ENCODE measurements at regions not wholly inside any gene's neighbourhood (a gene's known extent, or its start where the extent isn't known, plus 50 kb on each side); places are given as distances from the start of the nearest gene placed in this dataset.
"Not testable (repeated sequence)": the region's sequence is repeated elsewhere in the genome, so short reads cannot be mapped to it uniquely, and the experiment has no call there.

DNA sequence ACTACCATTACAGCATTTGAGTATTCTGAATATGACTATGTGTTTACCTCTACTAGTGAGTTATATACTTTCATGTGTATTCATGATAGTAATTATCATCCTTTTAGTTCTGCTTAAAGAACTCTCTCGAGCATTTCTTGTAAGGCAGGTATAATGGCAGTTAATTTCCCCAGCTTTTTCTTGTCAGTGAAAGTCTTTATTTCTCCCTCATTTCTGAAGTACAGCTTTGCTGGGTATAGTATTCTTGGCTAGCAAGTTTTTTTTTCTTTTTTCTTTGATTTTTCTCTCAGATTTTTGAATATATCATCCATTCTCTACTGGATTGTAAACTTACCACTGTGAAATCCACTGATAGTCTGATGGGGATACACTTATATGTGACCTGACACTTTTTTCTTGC lies 165.9 kb upstream of the ARHGAP5 start:
- no peak overlapping the region for H3K4me2 ChIP-seq (ENCODE audit: low read depth, low read length, poor library complexity, severe bottlenecking)
- no peaks in the 10 kb centered on the region for H3K79me2 ChIP-seq (ENCODE audit: insufficient read depth, low read length)
- no peaks in the 10 kb centered on the region for H3K9me2 ChIP-seq (replicated peaks; ENCODE audit: insufficient read depth, low read length)
- no peak overlapping the region for H3K4me3 ChIP-seq (ENCODE audit: insufficient read depth, low read length, poor library complexity, severe bottlenecking)
- no peak overlapping the region for H3K27ac ChIP-seq (ENCODE audit: low read depth, low read length)
- no peaks in the 10 kb centered on the region for H4K20me1 ChIP-seq (ENCODE audit: low read depth, low read length)
- no peaks in the 10 kb centered on the region for H3K36me3 ChIP-seq (ENCODE audit: low read length)
- H3K27me3 ChIP-seq (ENCODE audit: low read length): no peaks in the 10 kb centered on the region
- TF ChIP-seq, protein P1, sequence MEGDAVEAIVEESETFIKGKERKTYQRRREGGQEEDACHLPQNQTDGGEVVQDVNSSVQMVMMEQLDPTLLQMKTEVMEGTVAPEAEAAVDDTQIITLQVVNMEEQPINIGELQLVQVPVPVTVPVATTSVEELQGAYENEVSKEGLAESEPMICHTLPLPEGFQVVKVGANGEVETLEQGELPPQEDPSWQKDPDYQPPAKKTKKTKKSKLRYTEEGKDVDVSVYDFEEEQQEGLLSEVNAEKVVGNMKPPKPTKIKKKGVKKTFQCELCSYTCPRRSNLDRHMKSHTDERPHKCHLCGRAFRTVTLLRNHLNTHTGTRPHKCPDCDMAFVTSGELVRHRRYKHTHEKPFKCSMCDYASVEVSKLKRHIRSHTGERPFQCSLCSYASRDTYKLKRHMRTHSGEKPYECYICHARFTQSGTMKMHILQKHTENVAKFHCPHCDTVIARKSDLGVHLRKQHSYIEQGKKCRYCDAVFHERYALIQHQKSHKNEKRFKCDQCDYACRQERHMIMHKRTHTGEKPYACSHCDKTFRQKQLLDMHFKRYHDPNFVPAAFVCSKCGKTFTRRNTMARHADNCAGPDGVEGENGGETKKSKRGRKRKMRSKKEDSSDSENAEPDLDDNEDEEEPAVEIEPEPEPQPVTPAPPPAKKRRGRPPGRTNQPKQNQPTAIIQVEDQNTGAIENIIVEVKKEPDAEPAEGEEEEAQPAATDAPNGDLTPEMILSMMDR (IDR thresholded peaks at IDR 0.05; ENCODE audit: insufficient read depth, low read length, poor library complexity, severe bottlenecking): no peak
- no peak for TF ChIP-seq EZH2phosphoT487 (conservative IDR thresholded peaks at IDR 0.05; ENCODE audit: low read length)
- 0 out of 2 replicates have a peak, but pooled peaks cover 6% of the 10 kb centered on the region for H3K9me3 ChIP-seq (ENCODE audit: insufficient read depth, low read length)
- H2AFZ ChIP-seq (ENCODE audit: low read depth, low read length, severe bottlenecking): no peak overlapping the region
- no peaks in the 10 kb centered on the region for H3F3A ChIP-seq (ENCODE audit: insufficient read depth)
- H3K9ac ChIP-seq (ENCODE audit: low read length): no peak overlapping the region

DNA sequence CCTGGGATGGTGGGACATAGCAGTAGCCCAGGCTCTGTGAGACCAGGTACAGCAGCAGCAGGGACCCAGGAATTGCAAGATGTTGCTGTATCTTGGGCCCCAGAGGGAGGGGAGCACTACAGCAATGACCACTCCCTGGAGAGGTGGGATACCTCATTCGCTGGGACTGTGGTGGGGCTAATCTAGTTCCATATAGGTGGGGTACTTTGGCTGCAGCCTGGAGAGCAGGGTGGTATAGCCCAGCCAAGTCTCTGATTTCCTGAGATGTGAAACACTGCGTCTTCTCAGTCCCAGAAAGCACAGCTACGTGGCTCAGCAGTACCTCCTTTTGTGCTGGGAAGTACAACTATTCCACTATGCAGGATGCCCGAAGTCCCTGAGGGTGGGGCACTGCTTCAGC lies 163.7 kb upstream of the ARHGAP5 start:
- no peaks in the 10 kb centered on the region for H3K27me3 ChIP-seq (ENCODE audit: low read length)
- H3K4me3 ChIP-seq (ENCODE audit: insufficient read depth, low read length, poor library complexity, severe bottlenecking): no peak overlapping the region
- TF ChIP-seq, protein P1 (IDR thresholded peaks at IDR 0.05; ENCODE audit: insufficient read depth, low read length, poor library complexity, severe bottlenecking): no peak
- no peak for TF ChIP-seq EZH2phosphoT487 (conservative IDR thresholded peaks at IDR 0.05; ENCODE audit: low read length)
- no peaks in the 10 kb centered on the region for H3K36me3 ChIP-seq (ENCODE audit: low read length)
- no peak overlapping the region for H3K27ac ChIP-seq (ENCODE audit: low read depth, low read length)
- no peak overlapping the region for H3K4me2 ChIP-seq (ENCODE audit: low read depth, low read length, poor library complexity, severe bottlenecking)
- no peaks in the 10 kb centered on the region for H4K20me1 ChIP-seq (ENCODE audit: low read depth, low read length)
- H3K9me3 ChIP-seq (ENCODE audit: insufficient read depth, low read length): 0 out of 2 replicates have a peak, but pooled peaks cover 6% of the 10 kb centered on the region
- H2AFZ ChIP-seq (ENCODE audit: low read depth, low read length, severe bottlenecking): no peak overlapping the region
- no peaks in the 10 kb centered on the region for H3K79me2 ChIP-seq (ENCODE audit: insufficient read depth, low read length)
- H3K9me2 ChIP-seq (replicated peaks; ENCODE audit: insufficient read depth, low read length): no peaks in the 10 kb centered on the region
- H3K9ac ChIP-seq (ENCODE audit: low read length): no peak overlapping the region
- H3F3A ChIP-seq (ENCODE audit: insufficient read depth): no peaks in the 10 kb centered on the region

DNA sequence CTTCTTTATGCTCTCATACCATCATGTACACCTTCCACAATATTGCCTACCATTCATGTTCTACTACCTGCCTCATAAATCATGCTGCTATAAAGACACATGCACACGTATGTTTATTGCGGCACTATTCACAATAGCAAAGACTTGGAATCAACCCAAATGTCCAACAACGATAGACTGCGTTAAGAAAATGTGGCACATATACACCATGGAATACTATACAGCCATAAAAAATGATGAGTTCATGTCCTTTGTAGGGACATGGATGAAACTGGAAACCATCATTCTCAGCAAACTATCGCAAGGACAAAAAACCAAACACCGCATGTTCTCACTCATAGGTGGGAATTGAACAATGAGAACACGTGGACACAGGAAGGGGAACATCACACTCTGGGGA lies 158.8 kb upstream of the ARHGAP5 start:
- not testable (repeated sequence) for H3K4me2 ChIP-seq (ENCODE audit: low read depth, low read length, poor library complexity, severe bottlenecking); H3K9me3 ChIP-seq (ENCODE audit: insufficient read depth, low read length); H3K36me3 ChIP-seq (ENCODE audit: low read length); H3F3A ChIP-seq (ENCODE audit: insufficient read depth); H3K27me3 ChIP-seq (ENCODE audit: low read length); H3K79me2 ChIP-seq (ENCODE audit: insufficient read depth, low read length); H3K27ac ChIP-seq (ENCODE audit: low read depth, low read length); H3K4me3 ChIP-seq (ENCODE audit: insufficient read depth, low read length, poor library complexity, severe bottlenecking); H3K9ac ChIP-seq (ENCODE audit: low read length); H3K9me2 ChIP-seq (replicated peaks; ENCODE audit: insufficient read depth, low read length); H4K20me1 ChIP-seq (ENCODE audit: low read depth, low read length); H2AFZ ChIP-seq (ENCODE audit: low read depth, low read length, severe bottlenecking)

DNA sequence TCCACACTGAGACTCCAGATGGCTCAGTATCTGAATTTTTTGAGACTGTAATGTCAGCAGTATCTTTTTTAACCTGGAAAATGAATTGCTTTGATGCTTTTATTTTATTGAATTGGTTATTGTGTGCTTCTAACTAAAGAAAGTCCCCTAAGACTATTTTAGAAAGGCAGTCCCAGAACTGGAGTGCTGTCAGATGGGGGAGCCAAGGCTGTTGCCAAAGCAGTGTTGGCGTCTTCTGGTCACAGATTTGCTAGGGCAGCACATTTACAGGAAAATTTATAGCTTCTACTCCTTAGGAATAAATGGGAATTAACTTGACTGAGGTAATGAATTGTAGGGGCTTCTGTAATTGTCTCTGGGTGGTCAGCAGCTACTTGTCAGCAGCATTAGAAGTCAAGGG lies 157.1 kb upstream of the ARHGAP5 start:
- Histone ChIP-seq H3K27ac (ENCODE audit: low read depth, low read length) (no peak overlapping the region), H3K79me2 (ENCODE audit: insufficient read depth, low read length) (no peaks in the 10 kb centered on the region), H3K4me3 (ENCODE audit: insufficient read depth, low read length, poor library complexity, severe bottlenecking) (no peak overlapping the region), H3K4me2 (ENCODE audit: low read depth, low read length, poor library complexity, severe bottlenecking) (no peak overlapping the region), H3K36me3 (ENCODE audit: low read length) (no peaks in the 10 kb centered on the region), H4K20me1 (ENCODE audit: low read depth, low read length) (no peaks in the 10 kb centered on the region), H3K27me3 (ENCODE audit: low read length) (no peaks in the 10 kb centered on the region), H2AFZ (ENCODE audit: low read depth, low read length, severe bottlenecking) (no peak overlapping the region), H3F3A (ENCODE audit: insufficient read depth) (no peaks in the 10 kb centered on the region), H3K9ac (ENCODE audit: low read length) (no peak overlapping the region), H3K9me2 (replicated peaks; ENCODE audit: insufficient read depth, low read length) (no peaks in the 10 kb centered on the region), H3K9me3 (ENCODE audit: insufficient read depth, low read length) (no peaks in the 10 kb centered on the region)
- no peak for TF ChIP-seq EZH2phosphoT487 (conservative IDR thresholded peaks at IDR 0.05; ENCODE audit: low read length)
- TF ChIP-seq, protein P1 (IDR thresholded peaks at IDR 0.05; ENCODE audit: insufficient read depth, low read length, poor library complexity, severe bottlenecking): no peak

Data from SU-DHL-6 (cell line).